Left renal cortex interstitium (tissue), 4 donors: ENCODE measurements at regions not wholly inside any gene's neighbourhood (a gene's known extent, or its start where the extent isn't known, plus 50 kb on each side); places are given as distances from the start of the nearest gene placed in this dataset.

ENCODE experiments used
- DNase-seq, 4 donors: peaks; one replicate each; pipeline ENCODE4 v3.0.0-alpha.2; 2013; ENCODE audit warnings: low read depth in 4 of 4, low spot score in 2 of 4, missing footprints in 1 of 4

GRCh38 chr5:142438573-142438972 lies 113.8 kb upstream of the SPRY4 start:
- no peak for DNase-seq

GRCh38 chr5:142437563-142437962 lies 112.7 kb upstream of the SPRY4 start:
- no peak for DNase-seq

GRCh38 chr5:142435410-142436115 lies 110.7 kb upstream of the SPRY4 start:
- DNase-seq = no peak

GRCh38 chr5:142434322-142434612 lies 109.4 kb upstream of the SPRY4 start:
- DNase-seq = no peak

GRCh38 chr5:142433526-142434321 lies 108.9 kb upstream of the SPRY4 start:
- no peak for DNase-seq

- no peak for DNase-seq
Measured at GRCh38 chr5:142432961-142433360, 108.1 kb upstream of the SPRY4 start.

- DNase-seq = no peak
Measured at GRCh38 chr5:142432369-142432863, 107.6 kb upstream of the SPRY4 start.

- DNase-seq = no peak
Measured at GRCh38 chr5:142428773-142429473, 104.1 kb upstream of the SPRY4 start.

GRCh38 chr5:142428036-142428772 lies 103.4 kb upstream of the SPRY4 start:
- no peak for DNase-seq

- DNase-seq = no peak
Measured at GRCh38 chr5:142427529-142427928, 102.7 kb upstream of the SPRY4 start.

GRCh38 chr5:142427015-142427364 lies 102.2 kb upstream of the SPRY4 start:
- no peak for DNase-seq

GRCh38 chr5:142426129-142427014 lies 101.6 kb upstream of the SPRY4 start:
- no peak for DNase-seq

- DNase-seq = no peak
Measured at GRCh38 chr5:142425286-142426065, 100.7 kb upstream of the SPRY4 start.

- no peak for DNase-seq
Measured at GRCh38 chr5:142422429-142422828, 97.6 kb upstream of the SPRY4 start.

- DNase-seq = no peak
Measured at GRCh38 chr5:142421621-142422397, 97.0 kb upstream of the SPRY4 start.

GRCh38 chr5:142421228-142421617 lies 96.4 kb upstream of the SPRY4 start:
- no peak for DNase-seq

GRCh38 chr5:142420561-142421227 lies 95.9 kb upstream of the SPRY4 start:
- no peak for DNase-seq

- DNase-seq = no peak
Measured at GRCh38 chr5:142412581-142412980, 87.8 kb upstream of the SPRY4 start.
